Endothelial cell of umbilical vein (primary cell): ENCODE measurements at regions not wholly inside any gene's neighbourhood (a gene's known extent, or its start where the extent isn't known, plus 50 kb on each side); places are given as distances from the start of the nearest gene placed in this dataset.

Source experiments
- EZH2 ChIP-seq: IDR thresholded peaks from 2 replicates; pipeline ENCODE4 v1.6.1; 2012; ENCODE audit warnings: borderline replicate concordance, low read depth, mild to moderate bottlenecking, moderate library complexity, low read length, inconsistent platforms; ENCODE audit not compliant: severe bottlenecking
- POLR2A ChIP-seq: IDR thresholded peaks from 2 replicates; pipeline ENCODE4 v1.6.1; 2012; ENCODE audit warnings: low read depth, mild to moderate bottlenecking, control low read depth, low read length
- POLR2AphosphoS5 ChIP-seq: IDR thresholded peaks from 2 replicates; pipeline ENCODE4 v1.6.1; 2012; ENCODE audit warnings: low read depth, mild to moderate bottlenecking, control low read depth, low read length, moderate library complexity; ENCODE audit not compliant: insufficient read depth
- TF ChIP-seq, protein P1 (sequence below), 2 donors: IDR thresholded peaks; 1 replicate in 1 of 2; 2 replicates in 1 of 2; pipeline ENCODE4 v1.5.1; 2011; ENCODE audit warnings: low read length in 2 of 2, mild to moderate bottlenecking in 2 of 2, moderate library complexity in 2 of 2, control low read depth in 1 of 2, inconsistent platforms in 1 of 2, low read depth in 1 of 2; ENCODE audit not compliant: insufficient read depth in 1 of 2; ENCODE audit errors: extremely low read depth in 1 of 2

DNA sequence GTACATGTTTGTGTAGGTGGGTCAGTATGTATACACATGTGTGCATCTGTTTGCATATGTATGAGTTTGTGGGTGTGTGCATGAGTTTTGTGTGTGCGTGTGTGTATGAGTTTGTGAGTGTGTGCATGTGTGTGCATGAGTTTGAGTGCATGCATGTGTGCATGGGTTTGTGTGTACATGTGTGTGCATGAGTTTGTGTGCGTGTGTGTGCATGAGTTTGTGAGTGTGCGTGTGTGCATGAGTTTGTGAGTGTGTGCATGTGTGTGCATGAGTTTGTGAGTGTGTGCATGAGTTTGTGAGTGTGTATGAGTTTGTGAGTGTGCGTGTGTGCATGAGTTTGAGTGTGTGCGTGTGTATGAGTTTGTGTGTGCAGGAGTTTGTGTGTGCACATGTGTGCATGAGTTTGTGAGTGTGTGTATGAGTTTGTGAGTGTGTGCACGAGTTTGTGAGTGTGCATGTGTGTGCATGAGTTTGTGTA lies 61.5 kb downstream of the FZD10 start:
- TF ChIP-seq, protein P1, sequence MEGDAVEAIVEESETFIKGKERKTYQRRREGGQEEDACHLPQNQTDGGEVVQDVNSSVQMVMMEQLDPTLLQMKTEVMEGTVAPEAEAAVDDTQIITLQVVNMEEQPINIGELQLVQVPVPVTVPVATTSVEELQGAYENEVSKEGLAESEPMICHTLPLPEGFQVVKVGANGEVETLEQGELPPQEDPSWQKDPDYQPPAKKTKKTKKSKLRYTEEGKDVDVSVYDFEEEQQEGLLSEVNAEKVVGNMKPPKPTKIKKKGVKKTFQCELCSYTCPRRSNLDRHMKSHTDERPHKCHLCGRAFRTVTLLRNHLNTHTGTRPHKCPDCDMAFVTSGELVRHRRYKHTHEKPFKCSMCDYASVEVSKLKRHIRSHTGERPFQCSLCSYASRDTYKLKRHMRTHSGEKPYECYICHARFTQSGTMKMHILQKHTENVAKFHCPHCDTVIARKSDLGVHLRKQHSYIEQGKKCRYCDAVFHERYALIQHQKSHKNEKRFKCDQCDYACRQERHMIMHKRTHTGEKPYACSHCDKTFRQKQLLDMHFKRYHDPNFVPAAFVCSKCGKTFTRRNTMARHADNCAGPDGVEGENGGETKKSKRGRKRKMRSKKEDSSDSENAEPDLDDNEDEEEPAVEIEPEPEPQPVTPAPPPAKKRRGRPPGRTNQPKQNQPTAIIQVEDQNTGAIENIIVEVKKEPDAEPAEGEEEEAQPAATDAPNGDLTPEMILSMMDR (IDR thresholded peaks at IDR 0.05; ENCODE audit: extremely low read depth in 1 of 2, insufficient read depth in 1 of 2, low read depth in 1 of 2, low read length in 2 of 2): no peak
- TF ChIP-seq EZH2 (no peak), POLR2AphosphoS5 (no peak), POLR2A (no peak)
